Heart right ventricle (tissue), 16 donors: ENCODE measurements at regions not wholly inside any gene's neighbourhood (a gene's known extent, or its start where the extent isn't known, plus 50 kb on each side); places are given as distances from the start of the nearest gene placed in this dataset.
"Not testable (repeated sequence)": the region's sequence is repeated elsewhere in the genome, so short reads cannot be mapped to it uniquely, and the experiment has no call there.

Experiments
- ATAC-seq, 8 donors: fragments of 200-7000 bp; cut with Tn5 transposase; one replicate each; pipeline ENCODE4 v1.9.1; 2020; ENCODE audit warnings: mild to moderate bottlenecking in 8 of 8, moderate library complexity in 8 of 8, moderate number of reproducible peaks in 1 of 8
- DNase-seq, 2 donors: peaks; one replicate each; pipeline ENCODE4 v3.0.0-alpha.2; 2020
- H3K27ac ChIP-seq, 10 donors: fragments of 200-600 bp; sonication (generic) in 2 of 10; one replicate each; pipeline versions ENCODE4 v1.5.0 to v1.8.0; 2020 to 2022; ENCODE audit warnings: mild to moderate bottlenecking in 3 of 10
- H3K27me3 ChIP-seq, 7 donors: fragments of 200-600 bp; one replicate each; pipeline ENCODE4 v1.8.0; 2021 to 2022; ENCODE audit warnings: mild to moderate bottlenecking in 2 of 7
- H3K36me3 ChIP-seq, 9 donors: fragments of 200-600 bp; sonication (generic) in 1 of 9; one replicate each; pipeline versions ENCODE4 v1.5.0 to v1.8.0; 2020 to 2022; ENCODE audit warnings: mild to moderate bottlenecking in 2 of 9
- H3K4me1 ChIP-seq, 9 donors: fragments of 200-600 bp; sonication (generic) in 1 of 9; one replicate each; pipeline versions ENCODE4 v1.5.0 to v1.8.0; 2020 to 2022; ENCODE audit warnings: mild to moderate bottlenecking in 4 of 9
- H3K4me3 ChIP-seq, 10 donors: fragments of 200-600 bp; sonication (generic) in 2 of 10; one replicate each; pipeline versions ENCODE4 v1.5.0 to v1.8.0; 2020 to 2022; ENCODE audit warnings: mild to moderate bottlenecking in 7 of 10, moderate library complexity in 2 of 10
- H3K9me3 ChIP-seq, 11 donors: fragments of 200-600 bp in 10 of 11; sonication (generic) in 2 of 11; one replicate each; pipeline versions ENCODE4 v1.5.0 to v1.8.0; 2013 to 2022; ENCODE audit warnings: mild to moderate bottlenecking in 2 of 11, control low read depth in 1 of 11, moderate library complexity in 1 of 11
- CTCF ChIP-seq, 9 donors: fragments of 200-600 bp; sonication (generic) in 2 of 9; IDR thresholded peaks; one replicate each; pipeline versions ENCODE4 v1.5.0 to v1.8.0; 2021 to 2022; ENCODE audit warnings: antibody characterized with exemption in 9 of 9, mild to moderate bottlenecking in 5 of 9, moderate library complexity in 1 of 9
- WGBS, 2 donors: extraction: QIAGEN DNeasy Blood & Tissue Kit; methylation state at CpG; one replicate each; pipeline ENCODE4 v1.1.7; 2013; ENCODE audit warnings: inconsistent platforms in 1 of 2; 5-methylcytosine and 5-hydroxymethylcytosine counted together
- intact Hi-C, 10 donors: fragments of 100-400 bp; cut with DNase I; formaldehyde crosslinking; loops; one replicate each; pipeline versions ENCODE4 v1.11.1 to v1.14.2; 2022
- donor health status: Arrhythmogenic right ventricular cardiomyopathy.
- donor health status: ischemic (EF 13 %, LVEDD 7.1; RV severe dilation, severe dysfunction).
- donor health status: healthy with polysubstance abuse.
- donor health status: DM: no; HTN: yes; CAD: no.
- donor health status: DM: no; HTN: no; CAD: no.
- donor health status: ischemic (EF 25% LVEDD 6.9; RV normal size, moderate dysfunction).
- donor health status: ischemic (EF 25% LVEDD 5.7; RV mildly dilated, moderate dysfunction).
- donor health status: healthy.
- donor health status: DM: yes; HTN: yes; CAD: no.
- donor health status: Ischemic cardiomyopathy.
- donor health status: ischemic (EF 35%, LVEDD 5.7; RV mildly dilated, moderate dysfunction).
- donor health status: nonischemic (EF 11% LVEDD 7.7; RV severe dilation, severe dysfunction).
- donor health status: DM: yes; HTN: yes; CAD: no.
- donor health status: PGD.
- donor health status: ischemic (EF 29% LVEDD 5.4; RV normal size, mild dysfunction).
- donor health status: nonischemic (EF 23%, LVEDD 6.1; RV moderate dilation, normal function).

DNA sequence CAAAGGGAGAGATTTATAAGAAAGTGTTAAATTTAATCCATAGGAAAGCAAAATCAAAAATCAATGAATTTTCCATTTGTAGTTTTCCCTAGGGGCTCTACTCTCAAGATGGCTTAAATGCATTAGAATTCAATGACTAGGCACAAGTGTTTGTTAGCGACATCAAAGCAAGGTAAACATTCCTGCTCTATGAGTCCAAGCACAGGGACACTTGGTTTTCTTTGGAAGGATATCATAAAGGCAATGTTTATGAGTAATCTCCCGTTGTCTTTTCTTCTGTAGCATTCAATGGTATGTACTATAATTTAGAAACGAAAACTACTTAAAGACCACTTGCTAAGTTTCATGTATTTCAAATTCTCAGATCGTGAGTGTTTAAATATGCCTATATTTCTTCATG, 54.8 kb upstream of the ZNF717 start:
- H3K4me1 ChIP-seq, ATAC-seq, H3K36me3 ChIP-seq, H3K4me3 ChIP-seq, H3K27ac ChIP-seq, intact Hi-C loops, DNase-seq, H3K27me3 ChIP-seq: not testable (repeated sequence)
- 75 to 77% methylated on average over 4 of the region's 4 CpGs for WGBS, 2 donors
- H3K9me3 ChIP-seq = peaks cover 0 to 22% (median 0%) of the 10 kb centered on the region in 11 donors

- ATAC-seq, H3K27ac ChIP-seq, H3K4me1 ChIP-seq, H3K4me3 ChIP-seq, H3K27me3 ChIP-seq, DNase-seq, intact Hi-C loops, H3K36me3 ChIP-seq: not testable (repeated sequence)
- H3K9me3 ChIP-seq = peaks cover 0 to 22% (median 0%) of the 10 kb centered on the region in 11 donors
- WGBS, 2 donors = 57 to 67% methylated on average over 22 of the region's 22 CpGs
Observed at GRCh38 chr3:75850301-75851008, 65.1 kb upstream of the ZNF717 start.

DNA sequence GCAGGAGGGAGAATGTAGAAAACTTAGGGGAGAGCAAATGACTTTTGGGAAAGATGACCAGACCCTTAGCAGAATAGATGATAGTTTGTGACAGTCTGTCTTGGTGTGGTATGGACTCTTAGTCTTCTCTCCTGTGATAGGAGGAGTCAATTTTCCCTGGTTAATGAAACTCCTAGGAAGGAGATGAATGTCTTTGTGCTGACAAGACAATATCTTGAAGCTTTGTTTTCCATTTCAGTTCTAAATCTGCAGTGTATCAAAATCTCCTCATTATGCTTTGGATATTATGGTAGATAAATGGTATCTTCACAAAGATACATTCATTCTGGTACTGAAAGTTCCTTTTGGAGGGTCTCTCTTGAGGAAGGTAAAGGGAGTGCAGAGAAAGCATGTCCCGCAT, 77.8 kb upstream of the ZNF717 start:
- WGBS, 2 donors = 79 to 85% methylated on average over 1 of the region's 1 CpG
- ATAC-seq = no peak
- intact Hi-C loops = no loop called here
- no peak for DNase-seq
- Histone ChIP-seq H3K4me3 (no peak overlapping the region), H3K36me3 (no peaks in the 10 kb centered on the region), H3K27ac (no peak overlapping the region), H3K4me1 (no peaks in the 10 kb centered on the region), H3K27me3 (no peaks in the 10 kb centered on the region), H3K9me3 (peaks cover 0 to 11% (median 0%) of the 10 kb centered on the region in 11 donors)
- no peak for TF ChIP-seq CTCF (IDR thresholded peaks at IDR 0.05)

GRCh38 chr3:75863878-75864277, 78.5 kb upstream of the ZNF717 start:
- H3K27ac ChIP-seq = no peak overlapping the region
- TF ChIP-seq CTCF (IDR thresholded peaks at IDR 0.05) = no peak
- H3K4me3 ChIP-seq = no peak overlapping the region
- WGBS, 2 donors = 60 to 61% methylated on average over 2 of the region's 2 CpGs
- H3K36me3 ChIP-seq = no peaks in the 10 kb centered on the region
- no peak for ATAC-seq
- peaks cover 0 to 11% (median 0%) of the 10 kb centered on the region in 11 donors for H3K9me3 ChIP-seq
- no peak for DNase-seq
- intact Hi-C loops = no loop called here
- no peaks in the 10 kb centered on the region for H3K4me1 ChIP-seq
- no peaks in the 10 kb centered on the region for H3K27me3 ChIP-seq

- 75 to 84% methylated on average over 5 of the region's 5 CpGs for WGBS, 2 donors
- DNase-seq, H3K4me1 ChIP-seq, H3K4me3 ChIP-seq, H3K27me3 ChIP-seq, ATAC-seq, H3K27ac ChIP-seq, H3K36me3 ChIP-seq, intact Hi-C loops: not testable (repeated sequence)
- H3K9me3 ChIP-seq = peaks cover 0 to 17% (median 0%) of the 10 kb centered on the region in 11 donors
Observed at GRCh38 chr3:75883719-75884118, 98.4 kb upstream of the ZNF717 start.

- Histone ChIP-seq H3K4me3 (no peak overlapping the region), H3K27ac (no peak overlapping the region), H3K9me3 (peaks cover 0 to 3% (median 0%) of the 10 kb centered on the region in 11 donors), H3K4me1 (no peaks in the 10 kb centered on the region), H3K27me3 (no peaks in the 10 kb centered on the region), H3K36me3 (no peaks in the 10 kb centered on the region)
- ATAC-seq = no peak
- WGBS, 2 donors = 23 to 26% methylated on average over 2 of the region's 2 CpGs
- DNase-seq = no peak
- intact Hi-C loops = no loop called here
- no peak for TF ChIP-seq CTCF (IDR thresholded peaks at IDR 0.05)
Observed at GRCh38 chr3:75886971-75887526, 101.7 kb upstream of the ZNF717 start.
